ENCODE measurements at regions not wholly inside any gene's neighbourhood (a gene's known extent, or its start where the extent isn't known, plus 50 kb on each side); places are given as distances from the start of the nearest gene placed in this dataset.
A peak's percentile ranks its signal among the peaks of the same experiment; 100 is the strongest.

- no peak overlapping the region for H3K4me3 ChIP-seq (ENCODE audit: low read depth, low read length)
- in situ Hi-C loops (cut with HindIII; ENCODE audit: low sequenced_read_pairs) = no loop called here
These were observed 162.0 kb downstream of the NKX6-1 start for GRCh38 chr4:84336964-84337705.

DNA sequence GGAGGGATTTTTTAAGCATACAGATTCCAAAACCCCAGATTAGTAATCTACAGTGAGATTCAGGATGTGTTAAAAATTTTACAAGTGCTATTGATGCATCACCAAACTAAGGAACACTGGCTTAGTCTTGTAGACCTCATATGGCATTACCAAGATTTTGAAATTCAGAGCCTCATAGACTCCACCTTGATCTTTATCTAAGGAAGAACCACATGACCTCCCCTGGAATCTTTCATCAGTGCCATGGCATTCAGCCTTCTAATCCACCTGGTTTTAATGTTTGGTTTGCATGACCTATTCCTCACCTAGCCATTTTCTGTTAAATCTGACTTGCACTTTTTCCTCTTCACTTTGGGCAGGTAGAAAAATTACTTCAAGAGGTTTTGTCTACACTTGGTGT lies 171.6 kb downstream of the NKX6-1 start:
- in situ Hi-C loops (cut with HindIII; ENCODE audit: low sequenced_read_pairs) = no loop called here
- TF ChIP-seq, protein P1, sequence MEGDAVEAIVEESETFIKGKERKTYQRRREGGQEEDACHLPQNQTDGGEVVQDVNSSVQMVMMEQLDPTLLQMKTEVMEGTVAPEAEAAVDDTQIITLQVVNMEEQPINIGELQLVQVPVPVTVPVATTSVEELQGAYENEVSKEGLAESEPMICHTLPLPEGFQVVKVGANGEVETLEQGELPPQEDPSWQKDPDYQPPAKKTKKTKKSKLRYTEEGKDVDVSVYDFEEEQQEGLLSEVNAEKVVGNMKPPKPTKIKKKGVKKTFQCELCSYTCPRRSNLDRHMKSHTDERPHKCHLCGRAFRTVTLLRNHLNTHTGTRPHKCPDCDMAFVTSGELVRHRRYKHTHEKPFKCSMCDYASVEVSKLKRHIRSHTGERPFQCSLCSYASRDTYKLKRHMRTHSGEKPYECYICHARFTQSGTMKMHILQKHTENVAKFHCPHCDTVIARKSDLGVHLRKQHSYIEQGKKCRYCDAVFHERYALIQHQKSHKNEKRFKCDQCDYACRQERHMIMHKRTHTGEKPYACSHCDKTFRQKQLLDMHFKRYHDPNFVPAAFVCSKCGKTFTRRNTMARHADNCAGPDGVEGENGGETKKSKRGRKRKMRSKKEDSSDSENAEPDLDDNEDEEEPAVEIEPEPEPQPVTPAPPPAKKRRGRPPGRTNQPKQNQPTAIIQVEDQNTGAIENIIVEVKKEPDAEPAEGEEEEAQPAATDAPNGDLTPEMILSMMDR (IDR thresholded peaks at IDR 0.05; ENCODE audit: low read depth, low read length) = no peak
- no peak overlapping the region for H3K4me3 ChIP-seq (ENCODE audit: low read depth, low read length)
- no peak for DNase-seq (ENCODE audit: low read depth, low spot score)

More at GRCh38 chr4:84336964-84337705, 162.0 kb downstream of the NKX6-1 start:
- TF ChIP-seq, protein P1 (IDR thresholded peaks at IDR 0.05; ENCODE audit: low read depth, low read length) = no peak
- DNase-seq (ENCODE audit: low read depth, low spot score) = no peak

DNA sequence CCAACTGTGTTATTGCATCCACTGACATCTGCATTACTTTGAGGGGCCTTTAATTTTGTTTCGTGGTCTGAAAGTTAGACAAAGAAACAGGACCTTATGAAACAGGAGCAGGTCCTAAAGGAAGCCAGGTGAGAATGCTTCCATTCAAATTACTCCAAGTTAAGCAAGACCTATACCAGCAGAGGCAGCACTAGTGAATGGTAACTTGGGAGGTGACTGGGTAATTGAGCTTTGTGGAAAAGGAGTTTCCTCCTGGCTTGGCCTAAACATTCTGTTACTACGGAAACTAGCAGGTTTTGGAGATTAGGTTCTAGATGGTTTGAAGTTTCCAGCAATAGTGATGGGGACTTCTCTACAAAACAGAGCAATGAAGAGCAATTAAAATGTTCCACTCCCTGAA lies 173.5 kb downstream of the NKX6-1 start:
- in situ Hi-C loops (cut with HindIII; ENCODE audit: low sequenced_read_pairs) = no loop called here
- TF ChIP-seq, protein P1 (IDR thresholded peaks at IDR 0.05; ENCODE audit: low read depth, low read length) = no peak
- no peak overlapping the region for H3K4me3 ChIP-seq (ENCODE audit: low read depth, low read length)
- DNase-seq (ENCODE audit: low read depth, low spot score) = no peak

DNA sequence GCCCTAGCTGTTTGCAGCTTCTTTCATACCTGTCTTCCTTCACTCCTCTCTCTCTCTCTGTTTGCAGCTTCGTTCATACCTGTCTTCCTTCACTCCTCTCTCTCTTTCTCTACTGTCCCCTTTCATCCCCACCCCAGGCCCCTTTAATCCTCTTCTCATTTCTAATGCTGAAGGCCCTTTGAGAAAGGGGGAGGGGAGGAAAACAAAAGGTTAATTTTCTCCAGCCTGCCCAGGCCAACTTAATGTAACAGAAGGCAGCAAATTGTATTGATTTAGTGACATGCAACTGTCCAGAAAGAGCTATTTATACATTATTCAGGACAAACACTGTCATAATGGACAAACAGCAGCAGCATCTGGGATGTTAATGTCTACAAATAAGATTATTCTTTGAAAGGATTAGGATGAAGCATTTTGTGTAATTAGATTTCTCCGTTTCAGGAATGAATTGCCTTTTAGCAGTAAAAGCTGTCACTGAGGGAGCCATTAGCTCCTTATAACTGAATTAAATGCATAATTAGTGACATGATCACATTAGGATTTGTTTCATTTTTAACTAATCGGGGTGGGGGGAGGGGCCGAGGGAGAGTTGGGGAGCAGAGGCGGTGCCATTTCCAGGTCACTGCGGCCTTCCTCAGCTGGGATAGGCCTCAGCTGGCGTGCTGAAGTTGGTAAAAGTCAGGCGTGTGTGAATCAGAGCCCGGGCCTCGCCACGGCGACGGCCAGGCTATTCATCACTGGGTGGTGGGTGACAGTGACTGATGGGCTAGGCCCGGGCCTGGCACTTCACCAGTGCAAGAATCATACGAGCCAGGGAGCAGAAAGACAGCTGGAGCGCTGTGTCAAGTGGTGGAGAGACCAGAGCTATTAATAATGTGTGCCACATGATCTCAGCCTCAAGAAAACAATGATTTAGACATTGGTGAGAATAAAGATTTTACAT lies 174.5 kb downstream of the NKX6-1 start:
- DNase-seq (ENCODE audit: low read depth, low spot score) = no peak
- in situ Hi-C loops (cut with HindIII; ENCODE audit: low sequenced_read_pairs) = no loop called here
- H3K4me3 ChIP-seq (ENCODE audit: low read depth, low read length) = no peak overlapping the region
- TF ChIP-seq, protein P1 (IDR thresholded peaks at IDR 0.05; ENCODE audit: low read depth, low read length) = no peak

GRCh38 chr4:84319124-84319523 lies 180.0 kb downstream of the NKX6-1 start:
- peak; percentile 15 for DNase-seq (ENCODE audit: low read depth, low spot score)
- in situ Hi-C loops (cut with HindIII; ENCODE audit: low sequenced_read_pairs) = no loop called here

GRCh38 chr4:84317513-84317912 lies 181.6 kb downstream of the NKX6-1 start:
- in situ Hi-C loops (cut with HindIII; ENCODE audit: low sequenced_read_pairs) = no loop called here
- H3K4me3 ChIP-seq (ENCODE audit: low read depth, low read length) = no peak overlapping the region
- TF ChIP-seq, protein P1 (IDR thresholded peaks at IDR 0.05; ENCODE audit: low read depth, low read length) = no peak
- no peak for DNase-seq (ENCODE audit: low read depth, low spot score)

More at GRCh38 chr4:84319124-84319523, 180.0 kb downstream of the NKX6-1 start:
- TF ChIP-seq, protein P1 (IDR thresholded peaks at IDR 0.05; ENCODE audit: low read depth, low read length) = no peak
- no peak overlapping the region for H3K4me3 ChIP-seq (ENCODE audit: low read depth, low read length)
